ENCODE measurements at regions not wholly inside any gene's neighbourhood (a gene's known extent, or its start where the extent isn't known, plus 50 kb on each side); places are given as distances from the start of the nearest gene placed in this dataset.

DNA sequence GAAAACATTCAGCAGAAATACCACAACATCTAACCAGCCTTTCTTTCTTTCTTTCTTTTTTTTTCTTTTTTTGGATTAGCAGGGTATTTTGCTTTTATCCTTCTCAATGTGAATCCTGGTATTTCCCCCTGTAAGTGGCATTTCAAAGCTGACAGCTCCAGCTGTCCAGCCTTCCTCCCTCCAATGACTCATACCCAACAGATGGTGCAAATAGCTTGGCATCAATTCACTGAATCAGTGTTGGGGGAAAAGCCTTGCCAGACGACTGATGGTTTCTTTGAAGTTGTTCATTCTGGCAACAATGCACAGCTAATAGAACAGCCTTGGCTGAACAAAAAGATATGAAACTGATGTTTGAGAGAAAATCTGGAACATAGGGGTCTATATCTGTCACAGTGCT is 316.8 kb upstream of the STEAP1 start:
- TF ChIP-seq POLR2A (IDR thresholded peaks at IDR 0.05): no peak
- TF ChIP-seq, protein P1, sequence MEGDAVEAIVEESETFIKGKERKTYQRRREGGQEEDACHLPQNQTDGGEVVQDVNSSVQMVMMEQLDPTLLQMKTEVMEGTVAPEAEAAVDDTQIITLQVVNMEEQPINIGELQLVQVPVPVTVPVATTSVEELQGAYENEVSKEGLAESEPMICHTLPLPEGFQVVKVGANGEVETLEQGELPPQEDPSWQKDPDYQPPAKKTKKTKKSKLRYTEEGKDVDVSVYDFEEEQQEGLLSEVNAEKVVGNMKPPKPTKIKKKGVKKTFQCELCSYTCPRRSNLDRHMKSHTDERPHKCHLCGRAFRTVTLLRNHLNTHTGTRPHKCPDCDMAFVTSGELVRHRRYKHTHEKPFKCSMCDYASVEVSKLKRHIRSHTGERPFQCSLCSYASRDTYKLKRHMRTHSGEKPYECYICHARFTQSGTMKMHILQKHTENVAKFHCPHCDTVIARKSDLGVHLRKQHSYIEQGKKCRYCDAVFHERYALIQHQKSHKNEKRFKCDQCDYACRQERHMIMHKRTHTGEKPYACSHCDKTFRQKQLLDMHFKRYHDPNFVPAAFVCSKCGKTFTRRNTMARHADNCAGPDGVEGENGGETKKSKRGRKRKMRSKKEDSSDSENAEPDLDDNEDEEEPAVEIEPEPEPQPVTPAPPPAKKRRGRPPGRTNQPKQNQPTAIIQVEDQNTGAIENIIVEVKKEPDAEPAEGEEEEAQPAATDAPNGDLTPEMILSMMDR (IDR thresholded peaks at IDR 0.05): no peak
